ENCODE measurements at regions not wholly inside any gene's neighbourhood (a gene's known extent, or its start where the extent isn't known, plus 50 kb on each side); places are given as distances from the start of the nearest gene placed in this dataset.

GRCh38 chrX:16476692-16477091, 173.3 kb upstream of the S100G start:
- no peak overlapping the region for H3K27ac Mint-ChIP-seq
- H3K4me1 Mint-ChIP-seq (ENCODE audit: unreplicated experiment): peaks cover 12% of the 10 kb centered on the region
- no peak overlapping the region for H3K4me3 Mint-ChIP-seq
- H3K27me3 Mint-ChIP-seq: no peaks in the 10 kb centered on the region
- no peaks in the 10 kb centered on the region for H3K9me3 Mint-ChIP-seq
- no peaks in the 10 kb centered on the region for H3K36me3 Mint-ChIP-seq
- TF ChIP-seq, protein P1, sequence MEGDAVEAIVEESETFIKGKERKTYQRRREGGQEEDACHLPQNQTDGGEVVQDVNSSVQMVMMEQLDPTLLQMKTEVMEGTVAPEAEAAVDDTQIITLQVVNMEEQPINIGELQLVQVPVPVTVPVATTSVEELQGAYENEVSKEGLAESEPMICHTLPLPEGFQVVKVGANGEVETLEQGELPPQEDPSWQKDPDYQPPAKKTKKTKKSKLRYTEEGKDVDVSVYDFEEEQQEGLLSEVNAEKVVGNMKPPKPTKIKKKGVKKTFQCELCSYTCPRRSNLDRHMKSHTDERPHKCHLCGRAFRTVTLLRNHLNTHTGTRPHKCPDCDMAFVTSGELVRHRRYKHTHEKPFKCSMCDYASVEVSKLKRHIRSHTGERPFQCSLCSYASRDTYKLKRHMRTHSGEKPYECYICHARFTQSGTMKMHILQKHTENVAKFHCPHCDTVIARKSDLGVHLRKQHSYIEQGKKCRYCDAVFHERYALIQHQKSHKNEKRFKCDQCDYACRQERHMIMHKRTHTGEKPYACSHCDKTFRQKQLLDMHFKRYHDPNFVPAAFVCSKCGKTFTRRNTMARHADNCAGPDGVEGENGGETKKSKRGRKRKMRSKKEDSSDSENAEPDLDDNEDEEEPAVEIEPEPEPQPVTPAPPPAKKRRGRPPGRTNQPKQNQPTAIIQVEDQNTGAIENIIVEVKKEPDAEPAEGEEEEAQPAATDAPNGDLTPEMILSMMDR (conservative IDR thresholded peaks at IDR 0.05): no peak
- no peak for DNase-seq (ENCODE audit: extremely low spot score, unreplicated experiment)

DNA sequence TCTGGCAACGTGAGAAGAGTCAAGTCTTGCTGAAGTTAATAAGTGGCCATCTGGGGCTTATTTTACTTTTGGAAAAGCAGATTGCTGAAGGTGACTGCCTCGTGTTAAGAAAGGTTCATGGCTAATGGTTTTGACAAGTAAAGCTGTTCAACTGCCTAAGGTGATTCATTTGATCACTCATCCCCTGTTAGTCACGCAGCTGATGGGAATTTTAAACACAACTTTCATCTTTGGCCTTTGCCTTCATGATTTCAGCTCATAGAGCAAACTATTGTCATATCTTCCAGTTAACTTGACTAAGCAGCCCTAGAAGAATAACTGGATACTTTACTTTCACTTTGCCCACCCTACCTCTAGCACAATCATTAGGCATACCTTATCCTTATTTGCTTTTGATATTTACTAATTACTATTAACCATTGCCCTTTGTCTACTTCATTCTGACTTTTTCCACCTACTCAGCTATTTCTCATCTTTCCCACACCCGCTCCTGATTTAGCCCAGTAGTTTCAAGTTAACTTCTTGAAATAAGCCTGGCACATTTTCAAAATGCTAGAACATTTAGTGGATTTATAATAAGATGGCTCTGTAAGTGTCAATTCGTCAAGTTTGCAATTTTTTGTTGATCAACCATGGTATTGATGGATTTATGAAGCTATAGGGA, 170.6 kb upstream of the S100G start:
- Mint-ChIP-seq H3K36me3 (no peaks in the 10 kb centered on the region), H3K27me3 (no peaks in the 10 kb centered on the region), H3K4me3 (no peak overlapping the region), H3K4me1 (ENCODE audit: unreplicated experiment) (peaks cover 9% of the 10 kb centered on the region), H3K27ac (peak overlapping the region; percentile 13), H3K9me3 (no peaks in the 10 kb centered on the region)
- TF ChIP-seq, protein P1 (conservative IDR thresholded peaks at IDR 0.05): no peak
- no peak for DNase-seq (ENCODE audit: extremely low spot score, unreplicated experiment)

DNA sequence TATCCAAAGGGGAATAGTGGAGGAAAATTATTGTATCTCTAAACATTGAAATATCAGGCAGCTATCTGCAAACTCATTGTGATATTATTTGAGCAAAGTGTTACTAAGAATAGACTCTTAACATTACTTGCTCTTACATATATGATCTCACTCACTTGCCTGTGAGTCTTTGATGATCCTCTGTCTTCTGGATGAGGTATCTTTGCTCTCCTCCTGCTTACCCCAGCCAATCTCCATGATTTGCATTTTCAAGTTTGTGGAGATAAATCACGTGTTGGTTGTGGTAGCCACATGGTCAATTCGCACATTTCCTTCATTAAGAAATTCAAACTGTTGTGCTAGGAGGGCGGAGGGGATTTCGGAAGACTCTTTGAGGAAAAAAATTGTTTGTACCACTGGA, 169.9 kb upstream of the S100G start:
- H3K36me3 Mint-ChIP-seq: no peaks in the 10 kb centered on the region
- H3K27me3 Mint-ChIP-seq: no peaks in the 10 kb centered on the region
- no peaks in the 10 kb centered on the region for H3K9me3 Mint-ChIP-seq
- no peak for DNase-seq (ENCODE audit: extremely low spot score, unreplicated experiment)
- H3K4me3 Mint-ChIP-seq: no peak overlapping the region
- TF ChIP-seq, protein P1 (conservative IDR thresholded peaks at IDR 0.05): no peak
- peaks cover 9% of the 10 kb centered on the region for H3K4me1 Mint-ChIP-seq (ENCODE audit: unreplicated experiment)
- no peak overlapping the region for H3K27ac Mint-ChIP-seq

GRCh38 chrX:16484338-16484737, 165.6 kb upstream of the S100G start:
- Mint-ChIP-seq H3K4me3 (no peak overlapping the region), H3K27me3 (no peaks in the 10 kb centered on the region), H3K27ac (peak overlapping the region; percentile 3), H3K36me3 (no peaks in the 10 kb centered on the region), H3K4me1 (ENCODE audit: unreplicated experiment) (peaks cover 5% of the 10 kb centered on the region), H3K9me3 (no peaks in the 10 kb centered on the region)
- TF ChIP-seq, protein P1 (conservative IDR thresholded peaks at IDR 0.05): no peak
- DNase-seq (ENCODE audit: extremely low spot score, unreplicated experiment): no peak

DNA sequence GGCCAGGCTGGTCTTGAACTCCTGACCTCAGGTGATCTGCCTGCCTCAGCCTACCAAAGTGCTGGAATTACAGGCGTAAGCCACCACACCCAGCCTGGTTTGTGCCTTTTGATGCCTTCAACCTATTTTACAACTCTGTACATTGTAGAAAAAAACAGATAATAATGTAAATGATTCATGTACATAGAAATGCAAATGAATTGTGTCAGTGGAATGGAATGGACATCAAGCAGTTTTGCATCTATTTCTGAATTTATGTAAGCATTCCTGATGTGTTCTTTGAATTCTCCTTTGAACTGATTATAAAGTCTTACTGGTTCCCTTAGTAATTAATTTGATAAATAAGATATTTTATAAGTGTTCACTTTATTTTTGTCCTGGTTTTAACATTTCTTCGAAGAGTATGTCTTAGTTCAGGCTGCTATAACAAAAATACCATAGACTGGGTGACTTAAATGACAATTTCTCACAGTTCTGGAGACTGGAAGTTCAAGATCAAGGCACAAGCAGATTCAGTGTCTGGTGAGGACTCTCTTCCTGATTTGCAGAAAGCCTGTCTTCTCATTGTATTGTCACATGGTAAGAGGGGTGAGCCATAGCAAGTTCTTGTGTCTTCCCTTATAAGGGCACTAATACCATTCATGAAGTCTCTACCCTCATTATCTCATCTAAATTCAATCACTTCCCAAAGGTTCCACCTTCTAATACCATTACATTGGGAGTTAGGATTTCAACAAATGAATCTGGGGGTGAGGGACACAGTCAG, 162.2 kb upstream of the S100G start:
- Mint-ChIP-seq H3K4me1 (ENCODE audit: unreplicated experiment) (no peaks in the 10 kb centered on the region), H3K36me3 (no peaks in the 10 kb centered on the region), H3K27me3 (no peaks in the 10 kb centered on the region)

More for the DNA sequence above, 162.2 kb upstream of the S100G start:
- H3K27ac Mint-ChIP-seq: no peak overlapping the region
- TF ChIP-seq, protein P1 (conservative IDR thresholded peaks at IDR 0.05): no peak
- no peaks in the 10 kb centered on the region for H3K9me3 Mint-ChIP-seq
- DNase-seq (ENCODE audit: extremely low spot score, unreplicated experiment): no peak
- H3K4me3 Mint-ChIP-seq: no peak overlapping the region

All from type B pancreatic cell (in vitro differentiated cells).